ENCODE measurements at regions not wholly inside any gene's neighbourhood (a gene's known extent, or its start where the extent isn't known, plus 50 kb on each side); places are given as distances from the start of the nearest gene placed in this dataset.

GRCh38 chr7:68936471-68937035, 661.7 kb upstream of the AUTS2 start:
- TF ChIP-seq JUND (IDR thresholded peaks at IDR 0.05) = no peak
- no peak for TF ChIP-seq CTCF (IDR thresholded peaks at IDR 0.05; ENCODE audit: low read depth, low read length, missing input control)
- no peak for TF ChIP-seq FOXA2 (IDR thresholded peaks at IDR 0.05)
- TF ChIP-seq YY1 (IDR thresholded peaks at IDR 0.05) = no peak
- no peak for TF ChIP-seq GABPA (IDR thresholded peaks at IDR 0.05 in 1 of 2, conservative IDR thresholded peaks at IDR 0.05 in 1 of 2)
- TF ChIP-seq ZBTB33 (IDR thresholded peaks at IDR 0.05) = no peak
- TF ChIP-seq RAD21 (IDR thresholded peaks at IDR 0.05) = no peak
